H9 (cell line): ENCODE measurements at regions not wholly inside any gene's neighbourhood (a gene's known extent, or its start where the extent isn't known, plus 50 kb on each side); places are given as distances from the start of the nearest gene placed in this dataset.

Source experiments
- DNase-seq: peaks from one replicate; pipeline ENCODE4 v3.0.0-alpha.2; 2017
- H2AFZ ChIP-seq: one replicate; pipeline ENCODE4 v1.6.1; 2013; ENCODE audit warnings: mild to moderate bottlenecking, low read length, control low read depth, moderate library complexity
- H2AK5ac ChIP-seq: 2 replicates; pipeline ENCODE4 v1.6.1; 2013; ENCODE audit warnings: low read length, control low read depth, mixed read lengths; ENCODE audit not compliant: insufficient read length
- H2BK120ac ChIP-seq: one replicate; pipeline ENCODE4 v1.6.1; 2013; ENCODE audit warnings: low read depth, mild to moderate bottlenecking, low read length, control low read depth, inconsistent platforms; ENCODE audit not compliant: poor library complexity, severe bottlenecking
- H2BK12ac ChIP-seq: 2 replicates; pipeline ENCODE4 v1.6.1; 2013; ENCODE audit warnings: low read length, control low read depth, mixed read lengths, low read depth; ENCODE audit not compliant: insufficient read length
- H2BK15ac ChIP-seq: 2 replicates; pipeline ENCODE4 v1.6.1; 2013; ENCODE audit warnings: low read depth, low read length, control low read depth
- H2BK20ac ChIP-seq: one replicate; pipeline ENCODE4 v1.6.1; 2013; ENCODE audit warnings: low read depth, mild to moderate bottlenecking, low read length, control low read depth, inconsistent platforms; ENCODE audit not compliant: poor library complexity, severe bottlenecking
- H2BK5ac ChIP-seq: 2 replicates; pipeline ENCODE4 v1.6.1; 2013; ENCODE audit warnings: low read length, control low read depth, mixed read lengths; ENCODE audit not compliant: insufficient read length
- H3K14ac ChIP-seq: 2 replicates; pipeline ENCODE4 v1.6.1; 2013; ENCODE audit warnings: low read length, control low read depth; ENCODE audit not compliant: insufficient read depth
- H3K18ac ChIP-seq: 2 replicates; pipeline ENCODE4 v1.6.1; 2013; ENCODE audit warnings: low read depth, mild to moderate bottlenecking, mixed read lengths, low read length, control low read depth; ENCODE audit not compliant: insufficient read length
- H3K23ac ChIP-seq: 2 replicates; pipeline ENCODE4 v1.6.1; 2013; ENCODE audit warnings: low read length, control low read depth, mixed read lengths, low read depth; ENCODE audit not compliant: insufficient read length
- H3K23me2 ChIP-seq: 2 replicates; pipeline ENCODE4 v1.6.1; 2013; ENCODE audit warnings: low read depth, mild to moderate bottlenecking, mixed read lengths, low read length, control low read depth; ENCODE audit not compliant: insufficient read length, poor library complexity, severe bottlenecking
- H3K27ac ChIP-seq: 2 replicates; pipeline ENCODE4 v1.5.1; 2013; ENCODE audit warnings: low read length, control low read depth, mixed read lengths, low read depth; ENCODE audit not compliant: insufficient read length
- H3K27me3 ChIP-seq: 2 replicates; pipeline ENCODE4 v1.6.1; 2013; ENCODE audit warnings: low read length, control low read depth, inconsistent platforms; ENCODE audit not compliant: insufficient read depth
- H3K4ac ChIP-seq: 2 replicates; pipeline ENCODE4 v1.6.1; 2013; ENCODE audit warnings: low read depth, mild to moderate bottlenecking, control low read depth, inconsistent platforms, low read length, moderate library complexity
- H3K4me1 ChIP-seq: 2 replicates; pipeline ENCODE4 v1.6.1; 2013; ENCODE audit warnings: low read length, control low read depth, inconsistent platforms; ENCODE audit not compliant: insufficient read depth
- H3K4me2 ChIP-seq: 2 replicates; pipeline ENCODE4 v1.6.1; 2013; ENCODE audit warnings: low read length, control low read depth, mixed read lengths; ENCODE audit not compliant: insufficient read length, insufficient read depth
- H3K56ac ChIP-seq: 2 replicates; pipeline ENCODE4 v1.6.1; 2013; ENCODE audit warnings: low read depth, mild to moderate bottlenecking, mixed read lengths, low read length, control low read depth; ENCODE audit not compliant: insufficient read length
- H3K79me1 ChIP-seq: 2 replicates; pipeline ENCODE4 v1.6.1; 2013; ENCODE audit warnings: low read depth, mild to moderate bottlenecking, moderate library complexity, low read length, control low read depth, inconsistent platforms; ENCODE audit not compliant: insufficient read depth, poor library complexity, severe bottlenecking
- H3K79me2 ChIP-seq: 2 replicates; pipeline ENCODE4 v1.6.1; 2013; ENCODE audit warnings: low read length, control low read depth, inconsistent platforms; ENCODE audit not compliant: insufficient read depth
- H3K9ac ChIP-seq: 2 replicates; pipeline ENCODE4 v1.6.1; 2013; ENCODE audit warnings: low read length, control low read depth, mixed read lengths; ENCODE audit not compliant: insufficient read length; ENCODE audit errors: extremely low read depth
- H3K9me3 ChIP-seq: one replicate; pipeline ENCODE4 v1.6.1; 2013; ENCODE audit warnings: low read depth, low read length, inconsistent platforms; ENCODE audit not compliant: control insufficient read depth
- H3T11ph ChIP-seq: one replicate; pipeline ENCODE4 v1.6.1; 2013; ENCODE audit warnings: mild to moderate bottlenecking, low read length, control low read depth, inconsistent platforms
- H4K20me1 ChIP-seq: one replicate; pipeline ENCODE4 v1.6.1; 2013; ENCODE audit not compliant: control insufficient read depth, insufficient read length, insufficient read depth
- H4K5ac ChIP-seq: 2 replicates; pipeline ENCODE4 v1.6.1; 2013; ENCODE audit warnings: low read depth, mild to moderate bottlenecking, mixed read lengths, low read length, control low read depth; ENCODE audit not compliant: insufficient read length
- H4K8ac ChIP-seq: replicated peaks from 2 replicates; pipeline ENCODE4 v1.6.1; 2013; ENCODE audit warnings: low read length, control low read depth, mixed read lengths, low read depth; ENCODE audit not compliant: insufficient read length
- H4K91ac ChIP-seq: 2 replicates; pipeline ENCODE4 v1.6.1; 2013; ENCODE audit warnings: low read depth, mild to moderate bottlenecking, moderate library complexity, mixed read lengths, low read length, control low read depth; ENCODE audit not compliant: insufficient read length
- H3K27ac Mint-ChIP-seq, 3 experiments: 2 replicates in 2 of 3; 3 replicates in 1 of 3; pipeline ENCODE4 v1.8.0; 2020 to 2021; ENCODE audit warnings: mixed read lengths in 3 of 3, mild to moderate bottlenecking in 1 of 3, moderate library complexity in 1 of 3
- H3K27me3 Mint-ChIP-seq: 2 replicates; pipeline ENCODE4 v1.8.0; 2021; ENCODE audit warnings: low read depth, mild to moderate bottlenecking, moderate library complexity, mixed read lengths
- H3K36me3 Mint-ChIP-seq, 3 experiments: 2 replicates in 2 of 3; 3 replicates in 1 of 3; pipeline ENCODE4 v1.8.0; 2020 to 2021; ENCODE audit warnings: low read depth in 3 of 3, mixed read lengths in 3 of 3; ENCODE audit not compliant: insufficient read depth in 1 of 3
- H3K4me1 Mint-ChIP-seq, 2 experiments: 2 replicates each; pipeline ENCODE4 v1.8.0; 2020; ENCODE audit warnings: mixed read lengths in 2 of 2
- H3K4me3 Mint-ChIP-seq, 2 experiments: 2 replicates in 1 of 2; 3 replicates in 1 of 2; pipeline ENCODE4 v1.8.0; 2020 to 2021; ENCODE audit warnings: mild to moderate bottlenecking in 2 of 2, mixed read lengths in 2 of 2, moderate library complexity in 1 of 2
- H3K9me3 Mint-ChIP-seq, 2 experiments: 2 replicates in 1 of 2; 3 replicates in 1 of 2; pipeline ENCODE4 v1.8.0; 2020; ENCODE audit warnings: mild to moderate bottlenecking in 2 of 2, mixed read lengths in 2 of 2, moderate library complexity in 1 of 2
- WGBS: extraction: QIAGEN DNeasy Blood & Tissue Kit; methylation state at CpG from one replicate; pipeline ENCODE4 v1.1.7; 2013; ENCODE audit warnings: missing lambda C conversion rate, low lambda C conversion rate, mixed read lengths; ENCODE audit not compliant: insufficient read length; ENCODE audit errors: extremely low coverage; 5-methylcytosine and 5-hydroxymethylcytosine counted together
- TF ChIP-seq, protein P1 (sequence below): fragments of 200-600 bp; sonication (generic); conservative IDR thresholded peaks from 3 replicates; pipeline ENCODE4 v1.8.0; 2021; ENCODE audit warnings: antibody characterized with exemption, mild to moderate bottlenecking

DNA sequence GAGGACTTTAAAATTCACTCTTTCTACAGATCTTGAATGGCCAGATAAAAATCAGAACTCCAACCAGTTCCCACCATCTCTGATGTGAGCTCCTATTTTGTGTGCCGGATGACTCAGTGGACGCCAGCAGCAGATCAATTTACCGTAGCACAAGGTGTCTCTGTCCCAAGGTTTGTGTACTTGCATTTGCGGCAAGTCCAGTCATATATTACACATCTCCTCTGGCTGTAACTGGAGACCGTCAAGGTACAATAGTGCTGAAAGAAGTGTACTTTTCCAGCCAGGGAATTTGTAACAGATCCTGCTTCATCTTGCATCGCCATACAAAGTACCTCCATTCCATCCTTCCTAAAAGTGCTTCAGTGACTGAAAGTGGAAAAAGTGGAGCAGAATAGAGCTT is 108.2 kb upstream of the SORBS2 start:
- no peak overlapping the region for H3T11ph ChIP-seq
- H2BK20ac ChIP-seq = no peak overlapping the region
- H3K9me3 Mint-ChIP-seq = peaks cover 8% of the 10 kb centered on the region in 2 experiments
- H3K27ac ChIP-seq = no peak overlapping the region
- no peaks in the 10 kb centered on the region; the same call in 1 of the 2 replicates for H3K27me3 Mint-ChIP-seq
- no peak overlapping the region for H3K14ac ChIP-seq
- no peaks in the 10 kb centered on the region for H3K79me1 ChIP-seq
- H3K23me2 ChIP-seq = no peaks in the 10 kb centered on the region
- no CpG with 5 or more reads among the region's 6 CpGs for WGBS
- no peak overlapping the region for H3K18ac ChIP-seq
- no peaks in the 10 kb centered on the region for H3K9me3 ChIP-seq
- no peak overlapping the region for H3K56ac ChIP-seq
- H2BK15ac ChIP-seq = no peak overlapping the region
- H3K27me3 ChIP-seq = no peaks in the 10 kb centered on the region
- H4K91ac ChIP-seq = no peak overlapping the region
- no peak overlapping the region for H3K4me2 ChIP-seq
- no peak overlapping the region for H2BK120ac ChIP-seq
- no peak overlapping the region for H2AK5ac ChIP-seq
- no peak overlapping the region for H2BK5ac ChIP-seq
- no peak overlapping the region for H2BK12ac ChIP-seq
- peaks cover 5% of the 10 kb centered on the region; the same call in 1 of the 2 replicates for H3K4me1 ChIP-seq
- H3K4me3 Mint-ChIP-seq = no peak overlapping the region
- no peaks in the 10 kb centered on the region for H3K79me2 ChIP-seq
- H2AFZ ChIP-seq = no peak overlapping the region
- H3K36me3 Mint-ChIP-seq = peaks cover 3 to 10% (median 5%) of the 10 kb centered on the region in 3 experiments; a peak in 6 of 7 replicates
- peaks cover 27 to 42% of the 10 kb centered on the region in 2 experiments for H3K4me1 Mint-ChIP-seq
- no peak overlapping the region for H4K5ac ChIP-seq
- H3K4ac ChIP-seq = no peak overlapping the region
- TF ChIP-seq, protein P1, sequence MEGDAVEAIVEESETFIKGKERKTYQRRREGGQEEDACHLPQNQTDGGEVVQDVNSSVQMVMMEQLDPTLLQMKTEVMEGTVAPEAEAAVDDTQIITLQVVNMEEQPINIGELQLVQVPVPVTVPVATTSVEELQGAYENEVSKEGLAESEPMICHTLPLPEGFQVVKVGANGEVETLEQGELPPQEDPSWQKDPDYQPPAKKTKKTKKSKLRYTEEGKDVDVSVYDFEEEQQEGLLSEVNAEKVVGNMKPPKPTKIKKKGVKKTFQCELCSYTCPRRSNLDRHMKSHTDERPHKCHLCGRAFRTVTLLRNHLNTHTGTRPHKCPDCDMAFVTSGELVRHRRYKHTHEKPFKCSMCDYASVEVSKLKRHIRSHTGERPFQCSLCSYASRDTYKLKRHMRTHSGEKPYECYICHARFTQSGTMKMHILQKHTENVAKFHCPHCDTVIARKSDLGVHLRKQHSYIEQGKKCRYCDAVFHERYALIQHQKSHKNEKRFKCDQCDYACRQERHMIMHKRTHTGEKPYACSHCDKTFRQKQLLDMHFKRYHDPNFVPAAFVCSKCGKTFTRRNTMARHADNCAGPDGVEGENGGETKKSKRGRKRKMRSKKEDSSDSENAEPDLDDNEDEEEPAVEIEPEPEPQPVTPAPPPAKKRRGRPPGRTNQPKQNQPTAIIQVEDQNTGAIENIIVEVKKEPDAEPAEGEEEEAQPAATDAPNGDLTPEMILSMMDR = no peak
- H4K8ac ChIP-seq = no peak overlapping the region
- no peak overlapping the region for H3K23ac ChIP-seq
- no peak for DNase-seq
- no peak overlapping the region for H3K9ac ChIP-seq
- no peak overlapping the region for H3K27ac Mint-ChIP-seq
- H4K20me1 ChIP-seq = no peaks in the 10 kb centered on the region
